Loucy (cell line): ENCODE measurements at regions not wholly inside any gene's neighbourhood (a gene's known extent, or its start where the extent isn't known, plus 50 kb on each side); places are given as distances from the start of the nearest gene placed in this dataset.
"Not testable (repeated sequence)": the region's sequence is repeated elsewhere in the genome, so short reads cannot be mapped to it uniquely, and the experiment has no call there.

Experiments
- CTCF ChIP-seq: fragments of 200-600 bp; sonication (generic); conservative IDR thresholded peaks from 2 replicates; pipeline ENCODE4 v1.5.1; 2014; ENCODE audit warnings: mild to moderate bottlenecking, antibody characterized with exemption, low read length
- EZH2phosphoT487 ChIP-seq: fragments of 200-600 bp; IDR thresholded peaks from 2 replicates; pipeline ENCODE4 v1.6.1; 2018; ENCODE audit warnings: antibody characterized with exemption, mild to moderate bottlenecking, moderate library complexity, borderline replicate concordance

GRCh38 chr5:34179453-34180190 lies 136.6 kb upstream of the C1QTNF3 start:
- not testable (repeated sequence) for TF ChIP-seq CTCF, EZH2phosphoT487
